Thyroid gland (tissue), 4 donors: ENCODE measurements at regions not wholly inside any gene's neighbourhood (a gene's known extent, or its start where the extent isn't known, plus 50 kb on each side); places are given as distances from the start of the nearest gene placed in this dataset.

Source experiments
- POLR2A ChIP-seq, 2 donors: fragments of 450-650 bp; IDR thresholded peaks; one replicate each; pipeline ENCODE4 v1.6.1; 2017; ENCODE audit warnings: antibody characterized with exemption in 2 of 2, mild to moderate bottlenecking in 2 of 2, moderate library complexity in 1 of 2
- TF ChIP-seq, protein P1 (sequence below), 6 experiments: fragments of 200-600 bp in 3 of 6; fragments of 450-650 bp in 3 of 6; sonication (generic) in 3 of 6; IDR thresholded peaks; one replicate each; pipeline ENCODE4 v1.5.1; 2016 to 2019; ENCODE audit warnings: antibody characterized with exemption in 6 of 6, mild to moderate bottlenecking in 2 of 6, inconsistent platforms in 1 of 6, moderate library complexity in 1 of 6

DNA sequence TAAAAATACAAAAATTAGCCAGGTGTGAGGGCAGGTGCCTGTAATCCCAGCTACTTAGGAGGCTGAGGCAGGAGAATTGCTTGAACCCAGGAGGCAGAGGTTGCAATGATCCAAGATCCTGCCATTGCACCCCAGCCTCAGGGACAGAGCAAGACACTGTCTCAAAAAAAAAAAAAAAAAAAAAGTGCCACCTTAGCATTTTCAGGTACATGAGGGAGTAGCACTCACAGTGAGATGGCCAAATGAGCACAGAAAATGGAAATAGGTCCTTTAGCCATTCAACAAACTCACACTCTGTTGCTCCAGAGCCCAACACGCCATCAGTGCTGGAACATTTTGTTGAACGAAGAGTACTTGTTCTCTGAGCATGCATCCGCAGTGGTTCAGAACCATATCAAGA is 75.2 kb upstream of the MYL2 start:
- TF ChIP-seq POLR2A (IDR thresholded peaks at IDR 0.05), result no peak
- TF ChIP-seq, protein P1, sequence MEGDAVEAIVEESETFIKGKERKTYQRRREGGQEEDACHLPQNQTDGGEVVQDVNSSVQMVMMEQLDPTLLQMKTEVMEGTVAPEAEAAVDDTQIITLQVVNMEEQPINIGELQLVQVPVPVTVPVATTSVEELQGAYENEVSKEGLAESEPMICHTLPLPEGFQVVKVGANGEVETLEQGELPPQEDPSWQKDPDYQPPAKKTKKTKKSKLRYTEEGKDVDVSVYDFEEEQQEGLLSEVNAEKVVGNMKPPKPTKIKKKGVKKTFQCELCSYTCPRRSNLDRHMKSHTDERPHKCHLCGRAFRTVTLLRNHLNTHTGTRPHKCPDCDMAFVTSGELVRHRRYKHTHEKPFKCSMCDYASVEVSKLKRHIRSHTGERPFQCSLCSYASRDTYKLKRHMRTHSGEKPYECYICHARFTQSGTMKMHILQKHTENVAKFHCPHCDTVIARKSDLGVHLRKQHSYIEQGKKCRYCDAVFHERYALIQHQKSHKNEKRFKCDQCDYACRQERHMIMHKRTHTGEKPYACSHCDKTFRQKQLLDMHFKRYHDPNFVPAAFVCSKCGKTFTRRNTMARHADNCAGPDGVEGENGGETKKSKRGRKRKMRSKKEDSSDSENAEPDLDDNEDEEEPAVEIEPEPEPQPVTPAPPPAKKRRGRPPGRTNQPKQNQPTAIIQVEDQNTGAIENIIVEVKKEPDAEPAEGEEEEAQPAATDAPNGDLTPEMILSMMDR (IDR thresholded peaks at IDR 0.05), result no peak
